Type B pancreatic cell (in vitro differentiated cells): ENCODE measurements at regions not wholly inside any gene's neighbourhood (a gene's known extent, or its start where the extent isn't known, plus 50 kb on each side); places are given as distances from the start of the nearest gene placed in this dataset.

Experiments
- DNase-seq: peaks from one replicate; pipeline ENCODE4 v3.0.0; 2021; ENCODE audit warnings: mixed read lengths; ENCODE audit not compliant: unreplicated experiment; ENCODE audit errors: extremely low spot score
- H3K27ac Mint-ChIP-seq: 2 replicates; pipeline ENCODE4 v1.8.0; 2021; ENCODE audit warnings: mild to moderate bottlenecking, mixed read lengths
- H3K27me3 Mint-ChIP-seq: 2 replicates; pipeline ENCODE4 v1.8.0; 2021; ENCODE audit warnings: mixed read lengths
- H3K36me3 Mint-ChIP-seq: 2 replicates; pipeline ENCODE4 v1.8.0; 2021; ENCODE audit warnings: mixed read lengths
- H3K4me1 Mint-ChIP-seq: one replicate; pipeline ENCODE4 v1.8.0; 2021; ENCODE audit warnings: mixed read lengths; ENCODE audit not compliant: unreplicated experiment
- H3K4me3 Mint-ChIP-seq: 2 replicates; pipeline ENCODE4 v1.8.0; 2021; ENCODE audit warnings: mild to moderate bottlenecking, mixed read lengths
- H3K9me3 Mint-ChIP-seq: 2 replicates; pipeline ENCODE4 v1.8.0; 2021; ENCODE audit warnings: mixed read lengths
- TF ChIP-seq, protein P1 (sequence below): fragments of 200-600 bp; sonication (generic); conservative IDR thresholded peaks from 2 replicates; pipeline ENCODE4 v1.5.0; 2021; ENCODE audit warnings: antibody characterized with exemption, mild to moderate bottlenecking

DNA sequence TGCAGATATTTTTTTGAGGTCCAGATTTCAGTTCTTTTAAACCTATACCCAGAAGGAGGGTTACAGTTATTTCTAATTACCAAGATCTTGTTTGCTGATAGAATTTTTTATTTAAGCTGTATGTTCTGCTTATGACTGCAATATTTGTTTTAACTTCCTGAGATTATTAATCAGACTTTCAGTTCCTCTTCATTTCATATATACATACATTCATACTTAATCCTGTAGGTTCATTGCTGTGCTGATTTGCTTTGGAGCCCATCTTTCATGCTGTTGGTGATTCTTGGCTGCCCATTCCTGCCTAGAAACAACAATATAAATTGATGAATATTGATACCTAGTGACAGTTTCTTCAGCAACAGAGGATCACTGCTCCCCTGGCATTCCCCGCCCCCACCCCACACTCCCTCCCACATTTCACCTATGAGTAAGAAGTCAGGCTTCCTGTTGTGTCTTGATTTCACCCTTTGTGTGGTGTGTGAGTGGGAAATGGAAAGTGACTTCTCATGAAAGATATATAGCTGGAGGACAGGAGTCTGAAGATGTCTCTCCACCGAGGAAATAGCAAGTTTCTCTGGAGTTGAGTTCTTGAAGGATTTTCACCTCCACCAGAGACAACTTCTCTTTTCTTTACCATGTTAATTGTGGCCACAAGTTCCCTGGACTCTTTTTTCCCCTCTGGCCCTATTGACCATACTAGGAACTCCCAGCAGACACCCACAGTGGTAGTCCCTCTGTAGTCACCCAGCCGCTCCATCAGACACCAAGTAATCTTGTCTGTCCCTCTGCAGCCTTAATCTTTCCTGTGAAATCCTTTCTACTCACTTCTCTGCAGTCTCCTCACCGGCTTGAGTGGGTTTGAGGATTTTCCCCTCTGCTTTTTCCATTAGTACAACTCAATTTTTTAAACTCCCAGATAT is 118.4 kb downstream of the ASB9 start:
- Mint-ChIP-seq H3K4me1 (no peaks in the 10 kb centered on the region), H3K27me3 (no peaks in the 10 kb centered on the region), H3K36me3 (no peaks in the 10 kb centered on the region), H3K4me3 (no peak overlapping the region), H3K9me3 (no peaks in the 10 kb centered on the region), H3K27ac (no peak overlapping the region)
- TF ChIP-seq, protein P1, sequence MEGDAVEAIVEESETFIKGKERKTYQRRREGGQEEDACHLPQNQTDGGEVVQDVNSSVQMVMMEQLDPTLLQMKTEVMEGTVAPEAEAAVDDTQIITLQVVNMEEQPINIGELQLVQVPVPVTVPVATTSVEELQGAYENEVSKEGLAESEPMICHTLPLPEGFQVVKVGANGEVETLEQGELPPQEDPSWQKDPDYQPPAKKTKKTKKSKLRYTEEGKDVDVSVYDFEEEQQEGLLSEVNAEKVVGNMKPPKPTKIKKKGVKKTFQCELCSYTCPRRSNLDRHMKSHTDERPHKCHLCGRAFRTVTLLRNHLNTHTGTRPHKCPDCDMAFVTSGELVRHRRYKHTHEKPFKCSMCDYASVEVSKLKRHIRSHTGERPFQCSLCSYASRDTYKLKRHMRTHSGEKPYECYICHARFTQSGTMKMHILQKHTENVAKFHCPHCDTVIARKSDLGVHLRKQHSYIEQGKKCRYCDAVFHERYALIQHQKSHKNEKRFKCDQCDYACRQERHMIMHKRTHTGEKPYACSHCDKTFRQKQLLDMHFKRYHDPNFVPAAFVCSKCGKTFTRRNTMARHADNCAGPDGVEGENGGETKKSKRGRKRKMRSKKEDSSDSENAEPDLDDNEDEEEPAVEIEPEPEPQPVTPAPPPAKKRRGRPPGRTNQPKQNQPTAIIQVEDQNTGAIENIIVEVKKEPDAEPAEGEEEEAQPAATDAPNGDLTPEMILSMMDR: no peak
- no peak for DNase-seq

DNA sequence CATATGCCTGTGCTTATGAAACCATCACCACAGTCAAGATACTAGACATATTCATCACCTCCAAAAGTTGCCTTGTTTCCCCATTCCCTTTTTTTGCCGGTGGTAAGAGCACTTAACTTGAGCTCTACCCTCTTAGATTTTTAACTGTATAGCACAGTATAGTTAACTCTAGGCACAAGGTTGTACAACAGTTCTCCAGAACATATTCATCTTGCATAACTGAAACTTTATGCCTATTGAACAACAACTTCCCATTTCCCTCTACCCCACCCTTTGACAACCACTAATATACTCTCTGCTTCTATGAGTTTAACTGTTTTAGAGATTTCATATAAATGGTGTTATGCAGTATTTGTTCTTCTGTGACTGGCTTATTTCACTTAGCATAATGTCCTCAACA is 119.3 kb downstream of the ASB9 start:
- Mint-ChIP-seq H3K4me1 (no peaks in the 10 kb centered on the region), H3K27ac (no peak overlapping the region), H3K4me3 (no peak overlapping the region), H3K9me3 (no peaks in the 10 kb centered on the region), H3K36me3 (no peaks in the 10 kb centered on the region), H3K27me3 (no peaks in the 10 kb centered on the region)
- DNase-seq: no peak
- TF ChIP-seq, protein P1: no peak

DNA sequence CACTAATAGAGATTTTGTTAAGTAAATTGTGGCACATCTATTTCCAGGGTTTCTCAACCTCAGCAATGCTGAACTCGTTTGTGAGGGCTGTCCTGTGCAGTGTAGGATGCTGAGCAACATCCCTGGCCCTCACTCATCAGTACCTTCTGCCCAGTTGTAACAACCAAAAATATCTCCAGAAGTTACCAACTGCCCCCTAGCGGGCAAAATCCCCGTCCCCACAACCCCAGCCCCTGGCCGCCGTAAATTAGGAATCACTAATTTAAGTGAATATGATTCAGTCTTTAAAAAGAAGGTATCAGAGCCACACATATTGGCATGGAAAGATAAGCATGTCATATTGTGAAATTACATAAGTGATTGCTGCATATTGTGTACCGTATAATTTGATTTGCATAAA is 123.4 kb downstream of the ASB9 start:
- H3K9me3 Mint-ChIP-seq: no peaks in the 10 kb centered on the region
- no peak for DNase-seq
- no peaks in the 10 kb centered on the region for H3K27me3 Mint-ChIP-seq
- TF ChIP-seq, protein P1: peak; percentile 73
- no peak overlapping the region for H3K4me3 Mint-ChIP-seq
- H3K27ac Mint-ChIP-seq: no peak overlapping the region
- H3K4me1 Mint-ChIP-seq: no peaks in the 10 kb centered on the region
- no peaks in the 10 kb centered on the region for H3K36me3 Mint-ChIP-seq

DNA sequence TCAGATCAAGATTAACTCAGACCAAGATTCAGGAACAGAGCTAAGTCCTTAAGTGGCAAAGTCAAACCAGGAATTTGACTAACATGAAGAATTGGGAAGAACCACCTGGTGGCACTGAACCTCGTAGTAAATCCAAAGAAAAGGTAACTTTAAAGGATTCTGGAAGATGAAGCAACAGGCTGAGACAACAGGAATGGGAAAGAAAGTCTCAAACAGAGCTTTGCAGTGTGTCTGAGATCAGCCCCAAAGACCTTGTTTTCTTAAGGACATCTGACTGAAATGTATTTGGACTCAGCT is 126.1 kb downstream of the ASB9 start:
- Mint-ChIP-seq H3K27me3 (no peaks in the 10 kb centered on the region), H3K4me1 (no peaks in the 10 kb centered on the region), H3K36me3 (no peaks in the 10 kb centered on the region), H3K27ac (no peak overlapping the region), H3K4me3 (no peak overlapping the region), H3K9me3 (no peaks in the 10 kb centered on the region)
- DNase-seq: no peak
- TF ChIP-seq, protein P1: no peak

DNA sequence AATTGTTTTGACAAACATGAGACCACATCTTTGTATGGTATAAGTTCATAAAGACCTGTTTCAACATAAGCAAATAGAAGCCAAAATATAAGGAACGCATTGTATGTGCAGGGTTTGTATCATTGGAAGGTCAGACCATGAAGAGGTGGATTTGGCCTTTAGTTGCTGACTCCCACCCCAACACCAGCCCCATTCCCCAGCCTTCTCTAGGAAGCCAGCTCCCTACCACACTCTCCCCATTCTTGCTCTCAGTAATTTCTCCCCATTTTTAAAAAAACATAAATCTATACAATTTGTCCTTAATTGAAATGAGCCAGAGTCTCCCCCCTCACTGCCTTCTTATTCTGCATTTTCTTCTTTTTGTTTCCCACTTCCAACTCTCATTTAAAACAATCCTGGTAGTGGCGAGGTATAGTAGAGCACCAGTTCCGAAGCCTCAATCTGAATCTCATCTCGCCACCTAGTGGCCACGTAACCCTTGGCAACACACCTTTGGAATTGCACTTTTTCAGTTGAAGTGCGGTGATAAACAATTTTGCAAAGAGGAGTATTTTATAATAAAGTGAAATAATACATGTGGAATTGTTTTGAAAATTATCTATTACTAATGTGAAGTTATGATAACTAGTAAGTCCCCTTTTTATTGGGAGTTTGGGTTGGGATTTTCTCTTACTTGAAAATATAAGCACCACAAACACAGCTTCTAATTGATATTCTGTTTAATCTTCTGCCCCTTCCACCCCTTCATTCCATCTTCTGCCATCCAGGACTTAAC is 126.6 kb downstream of the ASB9 start:
- Mint-ChIP-seq H3K36me3 (no peaks in the 10 kb centered on the region), H3K27ac (no peak overlapping the region), H3K27me3 (no peaks in the 10 kb centered on the region), H3K4me1 (no peaks in the 10 kb centered on the region), H3K9me3 (no peaks in the 10 kb centered on the region), H3K4me3 (no peak overlapping the region)
- no peak for DNase-seq
- TF ChIP-seq, protein P1: peak; percentile 83
